Neural progenitor cell (in vitro differentiated cells): ENCODE measurements at regions not wholly inside any gene's neighbourhood (a gene's known extent, or its start where the extent isn't known, plus 50 kb on each side); places are given as distances from the start of the nearest gene placed in this dataset.

Experiments
- EZH2 ChIP-seq: fragments of 200-600 bp; sonication (generic); IDR thresholded peaks from 2 replicates; pipeline ENCODE4 v1.6.1; 2017; ENCODE audit warnings: antibody characterized with exemption, mild to moderate bottlenecking, moderate library complexity
- EZH2phosphoT487 ChIP-seq: fragments of 200-600 bp; sonication (generic); IDR thresholded peaks from 2 replicates; pipeline ENCODE4 v1.6.1; 2017; ENCODE audit warnings: antibody characterized with exemption
- TF ChIP-seq, protein P1 (sequence below): fragments of 200-600 bp; sonication (generic); IDR thresholded peaks from 2 replicates; pipeline ENCODE4 v1.5.1; 2017; ENCODE audit warnings: antibody characterized with exemption, mild to moderate bottlenecking

DNA sequence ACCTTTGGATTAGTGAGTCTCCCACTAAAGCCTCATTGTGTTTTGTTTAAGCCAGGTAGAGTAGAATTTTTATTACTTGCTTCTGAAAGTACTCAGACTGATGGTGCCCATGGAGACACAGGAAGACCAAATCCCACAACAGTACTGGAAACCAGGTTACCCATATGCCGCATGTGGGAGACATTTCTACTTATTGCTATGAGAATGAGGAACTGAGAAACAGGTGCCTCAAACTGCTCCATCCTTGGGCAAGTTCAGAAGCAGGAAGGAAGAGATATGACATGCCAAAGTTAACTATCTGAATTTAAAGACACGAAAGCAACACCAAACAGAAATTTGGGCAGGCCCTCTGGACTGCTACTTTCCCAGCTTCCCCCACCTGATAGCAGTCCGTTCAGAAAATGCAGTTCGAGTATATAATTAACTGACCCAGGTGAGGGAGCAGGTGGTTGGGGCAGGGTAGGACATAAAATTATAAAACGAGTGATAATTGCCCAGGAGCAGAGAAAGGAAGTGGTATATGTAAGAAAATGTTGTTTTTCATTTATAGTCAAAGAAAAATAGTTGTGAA, 382.3 kb upstream of the MTPN start:
- TF ChIP-seq, protein P1, sequence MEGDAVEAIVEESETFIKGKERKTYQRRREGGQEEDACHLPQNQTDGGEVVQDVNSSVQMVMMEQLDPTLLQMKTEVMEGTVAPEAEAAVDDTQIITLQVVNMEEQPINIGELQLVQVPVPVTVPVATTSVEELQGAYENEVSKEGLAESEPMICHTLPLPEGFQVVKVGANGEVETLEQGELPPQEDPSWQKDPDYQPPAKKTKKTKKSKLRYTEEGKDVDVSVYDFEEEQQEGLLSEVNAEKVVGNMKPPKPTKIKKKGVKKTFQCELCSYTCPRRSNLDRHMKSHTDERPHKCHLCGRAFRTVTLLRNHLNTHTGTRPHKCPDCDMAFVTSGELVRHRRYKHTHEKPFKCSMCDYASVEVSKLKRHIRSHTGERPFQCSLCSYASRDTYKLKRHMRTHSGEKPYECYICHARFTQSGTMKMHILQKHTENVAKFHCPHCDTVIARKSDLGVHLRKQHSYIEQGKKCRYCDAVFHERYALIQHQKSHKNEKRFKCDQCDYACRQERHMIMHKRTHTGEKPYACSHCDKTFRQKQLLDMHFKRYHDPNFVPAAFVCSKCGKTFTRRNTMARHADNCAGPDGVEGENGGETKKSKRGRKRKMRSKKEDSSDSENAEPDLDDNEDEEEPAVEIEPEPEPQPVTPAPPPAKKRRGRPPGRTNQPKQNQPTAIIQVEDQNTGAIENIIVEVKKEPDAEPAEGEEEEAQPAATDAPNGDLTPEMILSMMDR: no peak
- TF ChIP-seq EZH2 (no peak), EZH2phosphoT487 (no peak)
